ENCODE measurements at regions not wholly inside any gene's neighbourhood (a gene's known extent, or its start where the extent isn't known, plus 50 kb on each side); places are given as distances from the start of the nearest gene placed in this dataset.

- TF ChIP-seq CTCF (IDR thresholded peaks at IDR 0.05) (no peak), POLR2AphosphoS5 (IDR thresholded peaks at IDR 0.05) (no peak), POLR2A (IDR thresholded peaks at IDR 0.05) (no peak)
Measured at GRCh38 chr21:14046401-14046800, 164.4 kb downstream of the LIPI start.

Measured in prostate gland (tissue), 2 donors.